Breast epithelium (tissue), 3 donors: ENCODE measurements at regions not wholly inside any gene's neighbourhood (a gene's known extent, or its start where the extent isn't known, plus 50 kb on each side); places are given as distances from the start of the nearest gene placed in this dataset.

Source experiments
- CTCF ChIP-seq, 3 donors: fragments of 450-650 bp; IDR thresholded peaks; one replicate each; pipeline ENCODE4 v1.5.1; 2016 to 2017; ENCODE audit warnings: antibody characterized with exemption in 3 of 3, mild to moderate bottlenecking in 3 of 3, moderate library complexity in 3 of 3
- POLR2A ChIP-seq: fragments of 450-650 bp; IDR thresholded peaks from one replicate; pipeline ENCODE4 v1.6.1; 2016; ENCODE audit warnings: antibody characterized with exemption, mild to moderate bottlenecking, moderate library complexity

DNA sequence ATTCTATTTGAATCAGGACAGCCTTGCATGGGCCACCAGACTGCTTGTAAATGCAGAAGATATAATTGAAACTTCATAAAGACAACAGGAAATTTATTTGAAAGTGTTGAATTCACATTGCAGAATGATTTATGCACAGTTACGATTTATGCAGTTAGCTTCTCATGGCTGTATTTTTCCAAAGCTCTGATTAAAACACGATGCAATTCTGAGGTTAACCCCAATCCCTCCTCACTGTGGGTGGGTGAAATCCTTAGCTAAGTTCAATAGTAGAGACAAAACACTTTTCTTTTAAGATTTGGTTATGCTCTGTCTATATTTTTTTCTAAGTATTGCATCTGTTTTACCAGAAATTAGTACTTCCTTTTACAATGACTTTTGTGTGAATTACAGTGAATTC, 728.8 kb upstream of the IGFBP3 start:
- TF ChIP-seq CTCF (IDR thresholded peaks at IDR 0.05) (no peak), POLR2A (no peak)
